CD4-positive, alpha-beta T cell treated with Interleukin-2 at 100 ng/mL for 4 hours (primary cell): ENCODE measurements at regions not wholly inside any gene's neighbourhood (a gene's known extent, or its start where the extent isn't known, plus 50 kb on each side); places are given as distances from the start of the nearest gene placed in this dataset.

Source experiments
- DNase-seq: peaks from one replicate; pipeline ENCODE4 v3.0.0-alpha.2; 2020; ENCODE audit warnings: low spot score

DNA sequence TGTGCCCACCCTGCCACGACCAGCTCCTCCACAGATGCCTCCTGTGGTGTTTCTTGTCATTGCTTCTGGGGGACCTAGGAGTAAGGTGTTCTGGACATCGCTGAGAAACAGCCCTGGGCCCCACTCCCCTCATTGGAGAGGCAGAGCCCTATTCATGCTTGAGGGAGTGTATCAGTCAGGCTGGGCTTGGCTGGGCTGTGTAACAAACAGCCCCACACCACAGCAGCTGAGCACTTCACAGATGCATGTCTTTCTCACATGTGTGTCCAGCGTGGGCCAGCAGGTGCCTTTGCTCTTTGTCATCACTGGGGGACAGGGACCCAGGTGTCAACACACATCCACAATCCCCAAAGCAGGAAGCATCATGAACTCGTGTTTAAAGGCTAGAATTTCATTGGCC is 65.1 kb upstream of the FBRSL1 start:
- DNase-seq: no peak

DNA sequence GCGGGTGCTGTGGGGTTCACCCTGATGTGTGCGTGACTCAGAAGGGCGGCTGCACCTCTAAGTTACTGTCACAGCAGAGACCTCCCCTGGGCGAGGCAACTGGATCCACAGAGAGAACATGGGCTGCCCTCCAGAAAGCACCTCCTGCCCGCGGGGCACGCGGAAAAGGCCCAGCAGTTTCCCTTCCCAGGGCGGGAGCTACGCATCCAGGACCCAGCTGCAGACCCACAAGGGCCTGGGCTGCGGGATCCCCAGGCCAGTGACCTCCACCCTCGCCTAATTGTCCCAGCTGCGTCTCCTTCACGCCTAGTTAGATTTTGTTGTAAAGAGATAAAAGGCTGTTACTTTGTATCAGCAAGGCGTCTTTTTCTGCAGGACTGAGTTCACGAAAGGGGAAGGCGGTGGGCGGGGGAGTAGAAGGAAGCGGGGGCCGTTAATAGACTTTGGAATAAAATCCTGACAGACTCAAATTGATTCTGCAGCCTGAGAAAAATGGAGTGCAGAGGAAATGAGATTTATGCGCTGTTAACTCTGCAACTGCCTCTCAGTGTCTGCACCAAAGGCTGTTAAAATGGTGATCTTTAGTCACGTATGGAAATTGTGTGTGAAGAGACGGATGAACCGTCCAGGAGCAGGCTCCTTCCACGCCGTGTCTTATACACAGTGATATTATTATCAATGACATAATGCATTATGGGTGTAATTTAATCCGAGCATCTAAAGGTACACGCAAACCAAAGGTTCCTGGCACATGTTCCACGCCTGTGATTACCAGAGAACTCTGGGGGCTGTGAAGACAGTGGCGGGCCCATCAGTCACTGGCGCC is 65.9 kb upstream of the FBRSL1 start:
- no peak for DNase-seq

DNA sequence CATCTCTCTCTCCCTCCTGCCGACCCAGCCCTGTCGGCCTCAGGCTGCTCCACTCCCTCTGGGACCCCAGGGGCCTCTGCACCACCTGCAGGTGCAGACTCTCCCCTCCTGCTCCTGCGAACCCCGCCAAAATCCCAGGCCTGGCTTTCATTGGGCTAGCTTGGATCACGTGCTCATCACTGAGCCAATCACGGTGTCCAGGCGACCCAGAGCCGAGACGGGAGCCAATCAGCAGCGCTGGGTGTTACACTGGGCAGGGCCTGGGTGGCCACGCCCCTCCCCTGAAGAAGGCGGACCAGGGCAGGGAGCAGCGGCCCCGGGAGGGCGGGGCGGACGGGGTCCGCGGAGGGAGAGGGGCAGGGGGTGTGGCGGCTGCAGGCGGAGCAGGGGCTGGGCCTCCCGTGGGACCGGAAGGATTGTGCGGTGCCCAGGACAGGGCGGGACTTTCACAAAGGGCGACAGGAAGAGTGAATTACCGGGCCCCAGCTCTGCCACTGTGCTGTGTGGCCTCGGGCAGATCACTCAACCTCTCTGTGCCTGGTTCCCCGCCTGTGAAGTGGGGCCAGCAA is 66.6 kb upstream of the FBRSL1 start:
- no peak for DNase-seq

DNA sequence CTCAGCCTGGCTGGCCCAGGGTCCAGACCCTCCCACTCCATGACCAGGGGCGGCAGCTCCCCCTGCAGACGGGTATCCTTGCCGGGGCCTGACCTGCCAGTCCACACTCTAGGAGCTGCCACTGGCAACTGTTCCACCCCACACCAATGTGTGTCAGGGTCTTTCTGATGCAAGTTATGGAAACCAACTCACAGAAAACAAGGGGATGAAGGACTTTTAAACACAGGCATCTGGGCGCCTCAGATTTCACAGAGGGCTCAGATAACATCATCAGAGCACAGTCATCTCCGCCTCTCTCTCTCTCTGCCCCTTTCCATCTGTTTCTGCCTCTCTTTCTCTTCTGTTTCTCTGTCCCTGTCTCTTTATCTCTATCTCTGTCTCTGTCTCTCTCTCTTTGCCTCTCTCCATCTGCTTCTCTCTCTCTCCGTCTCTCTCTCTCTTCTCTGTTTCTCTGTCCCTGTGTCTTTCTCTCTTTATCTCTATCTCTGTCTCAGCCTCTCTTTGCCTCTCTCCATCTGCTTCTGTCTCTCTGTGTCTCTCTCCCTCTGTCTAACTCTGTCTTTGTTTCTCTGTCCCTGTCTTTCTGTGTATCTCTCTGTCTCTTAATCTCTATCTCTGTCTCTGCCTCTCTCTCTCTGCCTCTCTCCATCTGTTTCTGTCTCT is 67.4 kb upstream of the FBRSL1 start:
- no peak for DNase-seq

DNA sequence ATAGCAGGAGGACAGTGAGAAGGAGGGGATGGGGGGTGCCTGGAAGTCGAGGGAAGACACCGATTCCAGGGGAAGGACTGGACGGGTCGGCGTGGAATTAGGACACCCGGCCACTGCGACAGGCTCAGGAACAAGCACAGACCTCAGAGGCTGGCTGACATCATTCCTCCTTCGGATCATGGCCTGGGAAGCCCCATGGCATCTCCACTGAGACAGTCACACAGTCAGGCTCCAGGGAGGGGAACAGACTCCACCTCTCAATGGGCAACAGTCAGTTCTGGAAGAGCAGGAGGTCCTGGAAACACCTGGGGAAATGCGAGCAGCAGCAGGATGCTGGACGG is 67.9 kb upstream of the FBRSL1 start:
- no peak for DNase-seq

DNA sequence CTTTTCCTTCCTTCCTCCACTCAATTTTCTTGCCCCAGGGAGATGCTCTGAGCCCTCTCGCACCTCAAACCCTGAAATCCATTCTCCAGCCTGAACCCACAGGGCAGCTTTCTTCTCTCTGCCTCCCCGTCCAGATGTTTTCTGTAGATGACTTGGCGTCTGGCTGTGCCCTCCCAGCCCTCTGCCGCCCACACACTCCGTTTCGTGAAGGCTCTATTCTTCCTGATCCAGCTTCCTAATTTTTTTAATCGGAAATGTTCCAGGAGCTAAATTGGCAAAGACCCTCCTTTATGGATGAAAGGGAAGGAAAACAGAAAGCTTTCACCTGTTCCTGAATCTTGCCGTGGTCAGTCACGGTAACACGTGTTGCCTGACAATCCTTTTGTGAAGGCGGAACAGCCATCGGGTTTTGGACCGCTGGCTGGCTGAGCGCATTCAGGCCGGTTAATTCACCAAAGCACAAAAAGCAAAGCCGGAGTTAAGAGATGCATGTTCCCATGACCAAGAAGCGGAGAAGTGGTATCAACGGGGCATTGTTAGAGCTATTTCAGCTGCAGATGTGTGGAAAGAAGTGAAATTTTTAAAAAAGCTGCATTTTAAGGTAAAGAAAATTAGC is 70.2 kb upstream of the FBRSL1 start:
- DNase-seq: no peak

DNA sequence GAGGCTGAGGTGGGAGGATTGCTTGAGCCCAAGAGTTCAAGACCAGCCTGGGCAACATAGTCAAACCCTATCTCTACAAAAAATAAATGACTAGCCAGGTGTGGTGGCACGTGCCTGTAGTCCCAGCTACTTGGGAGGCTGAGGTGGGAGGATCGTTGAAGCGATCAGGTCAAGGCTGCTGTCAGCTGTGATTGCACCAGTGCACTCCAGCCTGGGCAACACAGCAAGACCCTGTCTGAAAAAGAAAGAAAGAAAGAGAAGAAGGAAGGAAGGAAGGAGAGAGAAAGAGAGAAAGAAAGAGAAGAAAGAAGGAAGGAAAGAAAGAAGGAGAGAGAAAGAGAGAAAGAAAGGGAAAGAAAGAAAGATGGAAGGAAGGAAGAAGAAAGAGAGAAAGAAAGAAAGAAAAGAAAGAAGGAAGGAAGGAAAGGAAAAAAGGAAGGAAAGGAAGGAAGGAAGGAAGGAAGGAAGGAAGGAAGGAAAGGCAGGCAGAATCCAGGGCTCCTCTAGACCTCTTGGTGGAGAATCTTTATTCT is 71.5 kb upstream of the FBRSL1 start:
- no peak for DNase-seq

DNA sequence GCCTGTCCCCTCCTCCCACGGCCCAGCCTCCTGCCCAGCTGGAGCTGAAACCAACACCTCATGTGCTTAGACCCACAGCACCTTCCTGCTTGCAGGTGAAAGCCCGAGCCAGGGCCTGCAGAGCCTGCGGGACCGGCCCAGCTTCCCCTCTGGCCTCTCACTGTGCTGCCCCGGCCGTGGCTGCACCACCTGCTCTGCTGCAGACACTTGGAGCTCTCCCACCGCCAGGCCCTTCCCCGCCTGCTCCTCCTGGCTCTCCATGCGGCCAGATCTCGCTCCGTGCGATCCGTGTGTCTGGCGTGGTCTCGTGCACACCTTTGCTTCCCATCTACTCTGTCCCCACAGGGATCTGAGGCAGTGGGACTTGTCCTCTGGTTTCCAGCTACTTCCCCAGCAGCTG is 72.2 kb upstream of the FBRSL1 start:
- DNase-seq: no peak

DNA sequence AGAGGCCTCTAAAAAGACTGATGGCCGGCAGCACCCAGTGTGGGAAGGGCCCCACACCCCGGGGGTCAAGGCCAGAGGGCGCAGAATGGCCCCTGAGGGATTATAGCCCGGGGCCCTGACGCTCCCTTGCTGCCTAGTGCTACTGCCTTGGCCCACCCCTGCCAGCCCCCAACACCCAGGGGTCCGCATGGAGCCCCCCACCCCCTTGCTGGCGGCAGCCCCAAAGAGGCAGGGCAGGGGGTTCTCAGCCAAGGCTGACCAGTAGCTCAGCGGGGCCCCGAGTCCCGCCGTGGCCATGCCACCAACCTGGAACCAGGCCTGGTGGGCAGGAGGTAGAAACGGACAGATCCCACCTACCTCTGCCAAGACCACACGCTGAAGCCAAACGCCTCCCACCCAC is 73.1 kb upstream of the FBRSL1 start:
- DNase-seq: no peak

DNA sequence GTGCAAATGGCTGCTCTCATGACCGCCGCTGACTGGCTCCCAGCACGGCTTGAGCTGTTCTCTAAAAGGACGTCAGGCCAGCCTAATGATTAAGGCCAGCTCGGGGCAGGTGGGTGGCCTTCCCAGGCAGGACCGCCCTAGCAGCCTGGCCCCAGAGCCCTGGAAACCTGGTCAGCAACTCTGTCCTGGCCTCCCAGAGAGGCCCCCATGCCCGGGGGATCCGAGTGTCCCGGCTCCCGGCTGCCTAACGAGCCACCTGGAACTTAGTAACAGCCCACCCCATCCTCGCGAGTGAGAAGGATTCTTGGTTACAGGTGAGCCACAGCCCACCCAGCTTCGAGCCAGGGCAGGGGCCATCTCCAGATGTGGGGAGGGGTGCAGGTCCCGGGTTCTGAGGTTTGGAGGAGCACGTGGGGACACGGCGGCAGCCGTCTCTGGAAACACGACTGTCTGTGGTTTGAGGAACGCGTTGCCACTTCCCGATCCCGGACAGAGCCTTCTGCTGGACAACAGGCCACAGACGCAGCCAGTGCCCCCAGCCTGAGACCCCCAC is 73.8 kb upstream of the FBRSL1 start:
- DNase-seq: no peak

DNA sequence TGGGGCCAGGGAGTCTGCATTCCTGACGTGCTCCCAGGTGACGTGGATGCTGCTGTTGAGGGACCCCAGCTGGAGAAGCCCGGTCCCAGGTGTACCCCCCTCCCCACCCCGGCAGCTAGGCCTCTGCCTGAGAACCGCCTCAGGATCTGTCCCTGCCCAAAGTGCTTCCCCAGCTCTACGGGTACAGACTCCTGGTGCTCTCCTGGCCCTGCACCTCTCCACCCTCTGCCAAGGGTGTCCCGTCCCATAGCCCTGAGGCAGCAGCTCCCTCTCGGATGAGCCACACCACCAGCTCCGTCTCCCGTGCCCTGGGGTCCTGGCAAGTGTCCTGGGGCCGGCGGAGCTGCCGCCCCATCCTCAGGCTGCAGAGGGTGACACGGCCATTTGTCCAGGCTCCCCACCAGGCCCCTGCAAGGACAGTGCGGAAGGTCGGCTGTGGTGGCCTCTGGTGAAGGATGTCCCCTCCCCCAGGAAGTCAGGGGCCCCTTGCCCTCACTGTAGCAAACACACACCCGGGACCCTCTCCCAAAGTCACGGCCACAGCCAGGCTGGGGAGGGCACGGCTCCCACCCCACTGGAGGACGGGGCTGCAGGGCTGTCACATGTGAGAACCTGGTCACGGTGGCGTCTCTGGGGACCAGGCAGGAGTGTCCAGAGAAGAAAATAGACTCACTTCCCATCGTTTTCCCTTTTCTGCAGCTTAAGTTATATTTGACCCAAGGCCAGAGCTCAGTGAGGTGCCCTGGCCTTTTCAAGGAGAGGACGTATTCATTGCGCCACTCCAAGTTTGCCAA is 74.4 kb upstream of the FBRSL1 start:
- DNase-seq: no peak

DNA sequence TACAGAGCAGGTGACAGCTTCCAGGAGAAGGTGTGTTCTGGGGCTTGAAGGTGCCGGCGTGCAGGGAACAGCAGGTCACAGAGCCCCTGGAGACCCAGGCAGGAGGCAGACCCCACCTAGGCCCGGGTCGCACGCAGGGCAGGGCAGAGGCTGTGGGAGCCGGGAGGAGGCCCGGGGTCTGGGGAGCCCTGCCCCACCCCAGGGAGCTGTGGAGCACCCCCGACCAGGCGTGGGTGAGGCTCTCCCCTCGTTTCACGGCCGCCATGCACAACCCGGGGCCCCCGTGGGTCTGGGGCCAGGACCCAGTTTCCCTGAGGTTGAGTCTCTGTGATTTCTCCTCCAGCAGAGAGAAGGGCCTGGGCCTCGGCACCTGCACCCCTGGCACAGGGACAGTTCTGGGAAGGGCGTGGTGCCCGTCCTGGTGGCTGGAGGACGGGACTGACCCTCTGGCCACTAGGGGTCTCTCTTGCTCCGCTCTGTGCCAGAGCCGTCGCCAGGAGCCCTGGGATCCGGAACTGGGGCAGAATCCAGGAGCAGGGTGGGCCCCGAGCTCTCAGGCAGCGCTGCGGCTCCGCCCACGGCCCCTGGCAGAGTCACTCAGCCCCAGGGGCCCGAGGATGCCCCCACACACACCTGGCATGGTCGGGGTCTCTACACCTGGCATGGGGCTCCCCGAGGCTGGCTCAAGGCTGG is 75.2 kb upstream of the FBRSL1 start:
- peak; percentile 80 for DNase-seq

DNA sequence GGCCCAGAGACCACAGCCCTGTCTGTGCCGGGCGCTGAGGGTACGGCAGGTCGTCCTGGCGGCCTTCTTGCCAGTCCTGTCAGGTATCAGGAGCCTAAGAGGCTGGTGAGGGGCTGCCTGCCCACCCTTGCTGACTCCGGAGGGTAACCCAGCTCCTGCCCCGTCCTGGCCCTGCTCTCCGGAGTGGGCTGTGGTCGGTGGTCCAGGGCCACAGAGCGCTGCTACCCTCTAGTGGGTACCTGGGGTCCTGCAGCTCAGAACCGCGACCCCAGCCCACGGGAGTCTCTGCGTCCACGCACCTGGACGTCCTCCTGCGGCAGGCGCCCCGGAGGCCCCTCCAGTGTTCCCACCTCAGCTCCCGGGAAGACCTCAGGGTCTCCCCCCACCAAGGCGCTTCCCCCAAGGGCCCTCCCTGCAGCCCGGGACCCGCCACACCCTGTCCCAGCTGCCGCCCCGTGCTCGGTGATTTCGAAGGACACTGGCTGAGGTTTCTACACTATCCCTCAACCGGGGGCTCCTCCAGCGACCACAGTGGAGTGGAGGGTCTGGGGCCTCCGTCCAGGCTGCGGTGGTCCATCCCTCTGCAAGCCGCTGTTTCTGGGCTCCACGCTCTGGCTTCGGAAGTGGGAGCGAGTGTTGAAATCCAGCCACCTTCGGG is 75.9 kb upstream of the FBRSL1 start:
- no peak for DNase-seq

DNA sequence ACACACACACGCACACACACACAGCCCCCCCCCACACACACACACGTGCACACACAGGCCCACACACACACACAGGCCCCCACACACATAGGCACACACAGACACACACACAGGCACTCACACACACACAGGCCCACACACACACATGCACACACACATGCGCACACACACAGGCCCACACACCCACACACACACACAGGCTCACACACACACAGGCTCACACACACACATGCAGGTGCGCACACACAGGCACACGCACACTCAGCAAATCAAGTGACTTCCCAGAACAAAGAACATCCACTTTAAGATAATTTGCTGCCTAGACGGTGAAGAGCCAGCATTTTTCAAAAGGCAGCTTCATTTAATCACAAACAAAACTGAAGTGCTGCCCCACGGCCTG is 78.5 kb upstream of the FBRSL1 start:
- DNase-seq: no peak

DNA sequence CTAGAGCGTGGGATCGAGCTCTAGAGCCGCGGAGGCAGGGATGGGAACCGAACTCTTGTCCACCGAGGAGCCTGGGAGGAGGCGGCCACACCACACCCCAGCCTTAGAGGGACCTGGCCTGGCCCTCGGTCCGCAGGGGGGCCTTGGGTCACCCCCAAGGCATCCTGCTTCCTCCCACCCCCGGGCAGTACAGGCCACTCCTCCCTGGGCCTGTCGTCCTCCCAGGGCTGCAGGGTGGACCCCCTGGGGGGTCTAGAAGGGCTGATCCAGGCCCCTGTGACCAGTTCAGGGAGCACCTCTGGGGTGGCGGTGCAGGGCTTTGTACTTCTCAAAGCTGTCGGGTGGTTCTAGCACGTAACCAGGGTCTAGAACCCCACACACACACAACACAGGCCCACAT is 79.1 kb upstream of the FBRSL1 start:
- no peak for DNase-seq

DNA sequence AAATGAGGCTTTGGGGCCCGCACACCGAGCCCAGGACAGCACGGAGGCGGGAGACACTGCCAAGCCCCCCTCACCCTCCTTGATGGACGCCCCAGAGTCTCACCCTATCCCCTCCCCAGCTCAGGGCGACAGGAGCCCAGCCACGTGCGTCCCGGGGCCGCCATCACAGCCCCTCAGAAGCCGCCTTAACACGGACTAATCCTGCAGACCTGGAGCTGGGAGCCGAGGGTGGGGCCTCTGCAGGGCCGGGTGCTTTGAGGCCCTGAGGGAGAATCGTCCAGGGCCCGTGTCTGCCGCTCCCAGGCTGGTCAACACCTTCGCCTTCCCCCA is 79.7 kb upstream of the FBRSL1 start:
- no peak for DNase-seq

DNA sequence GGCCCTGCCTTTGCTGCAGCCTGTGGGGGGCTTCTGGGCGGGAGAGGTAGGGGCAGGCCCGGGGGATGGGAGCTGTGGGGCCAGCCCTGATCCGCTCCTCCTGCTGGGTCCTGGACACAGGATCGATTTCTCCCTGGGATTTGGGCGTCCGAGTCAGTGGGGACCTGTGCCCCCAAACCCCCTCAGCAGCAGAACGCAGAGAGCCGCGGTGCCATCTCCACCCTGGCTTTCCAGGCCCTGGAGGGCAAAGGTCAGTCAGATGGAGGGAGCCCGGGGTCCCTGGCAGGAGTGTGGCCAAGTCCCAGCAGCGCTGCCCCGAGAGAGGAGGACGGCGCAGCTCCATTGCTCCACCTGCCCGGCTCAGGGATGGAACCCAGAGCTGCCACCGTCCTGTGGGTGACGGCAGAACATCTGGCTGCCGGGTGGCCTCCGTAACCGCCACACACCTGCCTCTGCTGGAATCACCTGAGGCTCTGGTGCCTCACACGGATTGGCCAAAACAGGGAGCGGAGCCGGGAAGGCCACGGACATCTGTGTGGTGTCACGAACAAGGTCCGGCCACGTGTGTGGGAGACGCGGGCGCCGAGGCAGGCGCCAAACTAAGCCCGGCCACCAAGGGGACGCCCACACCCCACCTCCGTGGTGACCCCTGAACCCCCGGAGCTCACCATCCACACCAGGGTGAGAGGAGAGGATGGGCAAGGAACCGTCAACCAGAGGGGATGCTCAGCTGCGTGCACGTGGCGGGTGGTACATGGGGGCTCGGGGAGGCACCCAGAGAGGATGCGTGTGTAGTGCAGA is 80.3 kb upstream of the FBRSL1 start:
- no peak for DNase-seq

DNA sequence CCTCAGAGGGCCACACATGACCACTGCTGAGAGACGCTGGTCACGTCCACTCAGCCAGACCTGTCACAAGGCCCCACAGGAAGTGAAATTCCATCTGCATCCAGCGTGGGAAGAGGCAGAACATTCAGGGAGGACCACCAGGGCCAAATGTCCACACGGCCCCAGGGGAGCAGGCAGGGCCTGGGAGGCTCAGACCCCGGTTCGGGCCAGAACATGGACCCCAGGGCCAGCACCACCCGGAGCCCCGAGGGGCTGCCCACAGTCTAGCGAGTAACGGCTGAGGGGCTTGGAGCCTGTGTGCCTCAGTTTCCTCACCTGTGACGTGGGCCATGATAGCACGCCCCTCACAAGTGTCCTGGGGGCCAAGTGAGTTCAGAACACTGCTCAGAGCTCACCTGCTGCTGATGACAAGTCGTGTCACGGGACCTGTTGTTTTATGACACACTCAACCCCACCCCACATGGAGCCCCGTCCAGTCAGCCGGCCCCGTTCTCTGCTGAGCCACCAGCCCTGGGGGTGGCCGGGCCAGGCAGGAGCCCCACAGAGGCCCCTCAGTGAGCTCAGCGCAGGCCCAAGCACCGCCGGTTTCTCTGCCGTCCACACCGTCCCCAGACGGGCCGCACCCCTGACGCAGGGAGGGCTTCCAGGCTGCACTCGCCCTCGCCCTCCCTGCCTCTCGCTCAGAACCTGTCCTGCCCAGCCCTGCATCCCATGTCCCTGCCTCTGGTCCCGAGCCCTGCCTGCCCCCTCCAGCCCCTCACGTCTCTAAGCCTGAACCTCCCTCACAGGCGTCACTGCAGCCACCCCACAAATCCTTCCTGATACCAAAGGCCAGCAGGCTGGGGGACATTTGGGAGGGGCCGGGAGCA is 79.5 kb upstream of the GALNT9 start:
- DNase-seq: no peak

DNA sequence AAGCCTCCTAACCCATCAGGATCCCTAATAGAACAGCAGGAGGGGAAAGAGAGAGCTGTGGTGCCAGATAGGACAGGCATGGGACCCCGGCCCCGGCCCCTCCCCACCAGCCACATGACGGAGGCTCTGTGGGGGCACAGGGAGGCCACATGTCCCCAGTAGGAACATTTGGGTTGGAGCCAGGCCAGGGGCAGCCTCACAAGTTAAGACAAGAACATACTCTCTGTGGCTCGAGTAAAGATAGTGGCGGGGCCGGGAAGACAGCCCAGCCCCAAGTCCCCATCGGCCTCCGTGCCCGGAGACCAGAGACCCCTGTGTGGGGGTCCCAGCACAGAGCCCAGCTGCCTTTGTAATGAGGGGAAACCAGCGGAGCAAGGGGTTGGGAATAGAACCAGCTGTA is 78.6 kb upstream of the GALNT9 start:
- no peak for DNase-seq
